Left lung (tissue), 4 donors: ENCODE measurements at regions not wholly inside any gene's neighbourhood (a gene's known extent, or its start where the extent isn't known, plus 50 kb on each side); places are given as distances from the start of the nearest gene placed in this dataset.

Experiments
- ATAC-seq: fragments of 200-7000 bp; cut with Tn5 transposase; one replicate; pipeline ENCODE4 v1.9.1; 2020; ENCODE audit warnings: moderate library complexity
- DNase-seq, 4 donors: peaks; one replicate each; pipeline ENCODE4 v3.0.0-alpha.2; 2013 to 2020
- H3K27ac ChIP-seq, 2 donors: fragments of 200-600 bp; sonication (generic) in 1 of 2; one replicate each; pipeline versions ENCODE4 v1.5.0 to v1.8.0; 2020 to 2021
- H3K27me3 ChIP-seq, 2 donors: fragments of 200-600 bp; sonication (generic) in 1 of 2; one replicate each; pipeline versions ENCODE4 v1.5.0 to v1.8.0; 2020 to 2021
- H3K36me3 ChIP-seq, 2 donors: fragments of 200-600 bp; sonication (generic) in 1 of 2; one replicate each; pipeline versions ENCODE4 v1.5.0 to v1.8.0; 2020 to 2021
- H3K4me1 ChIP-seq, 2 donors: fragments of 200-600 bp; one replicate each; pipeline ENCODE4 v1.8.0; 2021
- H3K4me3 ChIP-seq, 2 donors: fragments of 200-600 bp; sonication (generic) in 1 of 2; one replicate each; pipeline versions ENCODE4 v1.5.0 to v1.8.0; 2020 to 2021; ENCODE audit warnings: mild to moderate bottlenecking in 1 of 2
- H3K9me3 ChIP-seq, 2 donors: fragments of 200-600 bp; sonication (generic) in 1 of 2; one replicate each; pipeline versions ENCODE4 v1.5.0 to v1.8.0; 2020 to 2021
- intact Hi-C, 2 donors: fragments of 100-400 bp; cut with DNase I; formaldehyde crosslinking; loops; one replicate each; pipeline versions ENCODE4 v1.11.2 to v1.14.2; 2022
- TF ChIP-seq, protein P1 (sequence below), 2 donors: fragments of 200-600 bp; sonication (generic) in 1 of 2; IDR thresholded peaks; one replicate each; pipeline versions ENCODE4 v1.5.0 to v1.8.0; 2021; ENCODE audit warnings: antibody characterized with exemption in 2 of 2
- donor health status: DM: no; HTN: yes; CAD: no.
- donor health status: DM: no; HTN: no; CAD: no.

DNA sequence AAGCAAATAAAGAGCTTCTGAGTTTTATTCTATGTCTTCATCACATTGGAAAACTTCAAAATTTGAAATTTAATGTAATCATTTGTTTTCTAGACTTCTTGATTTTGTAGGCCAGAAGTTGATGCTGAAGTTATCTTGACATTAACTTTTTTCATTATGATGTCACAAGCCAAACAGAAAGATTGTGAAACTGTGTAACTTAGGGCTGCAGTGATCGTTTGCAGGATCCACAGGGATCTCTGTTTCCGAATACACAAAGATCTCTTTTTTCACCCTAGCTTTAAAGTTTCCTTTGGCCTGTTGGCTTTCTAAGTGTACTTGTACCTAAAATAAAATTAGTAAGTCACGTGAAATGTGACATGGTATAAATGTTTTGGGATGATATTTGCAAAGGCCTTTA lies 594.9 kb upstream of the CDH2 start:
- Histone ChIP-seq H3K4me1 (no peaks in the 10 kb centered on the region), H3K9me3 (no peaks in the 10 kb centered on the region), H3K36me3 (no peaks in the 10 kb centered on the region), H3K27me3 (no peaks in the 10 kb centered on the region), H3K4me3 (no peak overlapping the region), H3K27ac (no peak overlapping the region)
- intact Hi-C loops = no loop called here
- TF ChIP-seq, protein P1, sequence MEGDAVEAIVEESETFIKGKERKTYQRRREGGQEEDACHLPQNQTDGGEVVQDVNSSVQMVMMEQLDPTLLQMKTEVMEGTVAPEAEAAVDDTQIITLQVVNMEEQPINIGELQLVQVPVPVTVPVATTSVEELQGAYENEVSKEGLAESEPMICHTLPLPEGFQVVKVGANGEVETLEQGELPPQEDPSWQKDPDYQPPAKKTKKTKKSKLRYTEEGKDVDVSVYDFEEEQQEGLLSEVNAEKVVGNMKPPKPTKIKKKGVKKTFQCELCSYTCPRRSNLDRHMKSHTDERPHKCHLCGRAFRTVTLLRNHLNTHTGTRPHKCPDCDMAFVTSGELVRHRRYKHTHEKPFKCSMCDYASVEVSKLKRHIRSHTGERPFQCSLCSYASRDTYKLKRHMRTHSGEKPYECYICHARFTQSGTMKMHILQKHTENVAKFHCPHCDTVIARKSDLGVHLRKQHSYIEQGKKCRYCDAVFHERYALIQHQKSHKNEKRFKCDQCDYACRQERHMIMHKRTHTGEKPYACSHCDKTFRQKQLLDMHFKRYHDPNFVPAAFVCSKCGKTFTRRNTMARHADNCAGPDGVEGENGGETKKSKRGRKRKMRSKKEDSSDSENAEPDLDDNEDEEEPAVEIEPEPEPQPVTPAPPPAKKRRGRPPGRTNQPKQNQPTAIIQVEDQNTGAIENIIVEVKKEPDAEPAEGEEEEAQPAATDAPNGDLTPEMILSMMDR (IDR thresholded peaks at IDR 0.05) = no peak
- DNase-seq = no peak
- no peak for ATAC-seq

DNA sequence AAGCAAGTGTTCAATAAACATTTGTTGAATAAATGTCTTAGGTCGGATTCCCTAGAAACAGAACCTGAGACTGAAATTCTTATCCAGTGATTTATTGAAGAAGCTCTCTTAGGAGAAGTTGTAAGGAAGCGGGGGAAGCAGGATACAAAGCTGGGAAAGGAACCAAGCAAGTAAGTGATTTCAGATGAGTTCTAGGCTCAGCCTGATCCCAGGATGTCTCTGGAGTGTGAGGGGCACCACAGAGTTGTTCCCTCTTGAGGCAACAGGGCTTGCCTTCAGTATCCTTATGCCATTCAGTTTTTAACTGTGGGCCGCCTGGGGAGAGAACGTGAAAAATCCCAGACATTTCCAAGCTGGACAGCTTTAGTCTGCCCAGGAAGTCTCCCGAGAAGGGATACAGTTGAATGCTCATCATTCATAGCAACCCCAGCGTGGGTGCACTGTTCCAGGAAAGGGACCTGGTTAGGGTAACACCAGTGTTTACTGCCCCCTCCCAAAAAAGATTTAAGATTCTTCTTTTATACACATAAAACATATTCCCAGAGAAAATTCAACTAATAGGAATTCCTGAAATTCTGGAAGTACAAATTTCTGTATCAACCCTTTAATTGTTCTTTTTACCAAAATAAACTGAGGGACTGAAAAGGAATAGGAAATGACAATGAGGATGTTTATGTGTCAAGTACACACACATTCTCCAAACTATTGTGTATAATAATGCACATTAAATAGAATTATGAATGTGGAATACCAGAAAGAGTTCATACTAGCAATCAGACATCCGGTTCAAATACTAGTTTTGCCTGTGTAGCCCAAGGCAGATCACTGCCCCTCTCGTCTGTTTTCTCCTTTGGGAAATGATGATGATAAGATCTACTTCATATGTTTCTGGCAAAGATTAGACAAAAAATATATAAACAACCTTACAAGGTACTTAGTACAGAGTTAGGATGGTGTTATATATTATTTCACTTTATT lies 592.1 kb upstream of the CDH2 start:
- H3K36me3 ChIP-seq = no peaks in the 10 kb centered on the region
- ATAC-seq (no peak), DNase-seq (no peak)
- no peak overlapping the region for H3K27ac ChIP-seq
- TF ChIP-seq, protein P1 (IDR thresholded peaks at IDR 0.05) = no peak
- no peaks in the 10 kb centered on the region for H3K4me1 ChIP-seq
- no peak overlapping the region for H3K4me3 ChIP-seq
- no peaks in the 10 kb centered on the region for H3K27me3 ChIP-seq
- intact Hi-C loops = no loop called here
- no peaks in the 10 kb centered on the region for H3K9me3 ChIP-seq

DNA sequence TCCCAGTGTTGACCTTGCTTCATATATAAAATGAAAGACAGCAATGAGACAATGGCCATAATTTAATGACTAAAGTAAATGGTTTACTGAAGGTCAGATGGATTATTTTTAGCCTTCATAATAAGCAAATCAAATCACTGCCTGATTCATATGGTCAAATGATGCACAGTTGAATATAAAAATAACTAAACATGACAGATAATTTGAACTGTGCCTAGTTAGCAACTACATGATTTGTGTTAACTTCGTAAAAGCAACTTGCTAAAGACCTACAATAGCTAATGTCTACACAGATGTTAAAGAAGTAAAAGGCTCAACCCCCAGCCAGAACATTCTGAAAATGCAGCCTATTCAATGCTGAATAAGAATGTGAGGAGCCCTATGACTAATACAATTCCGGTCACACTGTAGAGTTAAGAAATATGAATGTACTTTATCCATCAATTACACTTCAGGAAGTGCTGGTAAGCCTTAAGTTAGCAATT lies 590.8 kb upstream of the CDH2 start:
- intact Hi-C loops = no loop called here
- no peaks in the 10 kb centered on the region for H3K9me3 ChIP-seq

DNA sequence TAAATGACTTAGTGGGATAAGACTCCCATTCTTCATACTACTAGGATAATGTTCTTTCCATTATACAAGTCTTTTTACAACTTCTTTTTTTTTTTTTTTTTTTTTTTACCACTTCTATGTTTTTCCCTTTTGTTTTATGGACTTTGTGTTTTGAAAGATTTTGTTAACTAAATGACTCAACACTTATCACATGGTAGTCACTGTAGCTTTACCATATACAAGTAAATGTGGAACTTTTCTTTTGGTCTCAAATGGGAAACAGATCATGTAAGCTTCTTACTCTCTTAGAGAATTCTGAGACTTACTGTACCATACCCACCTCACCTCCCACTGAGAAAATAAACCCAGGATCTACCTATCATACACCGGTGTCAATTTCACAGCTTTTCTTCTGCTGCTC lies 590.3 kb upstream of the CDH2 start:
- H3K27ac ChIP-seq = no peak overlapping the region
- no peaks in the 10 kb centered on the region for H3K4me1 ChIP-seq
- intact Hi-C loops = no loop called here
- no peaks in the 10 kb centered on the region for H3K9me3 ChIP-seq
- TF ChIP-seq, protein P1 (IDR thresholded peaks at IDR 0.05) = no peak
- DNase-seq (no peak), ATAC-seq (no peak)
- H3K36me3 ChIP-seq = no peaks in the 10 kb centered on the region
- no peak overlapping the region for H3K4me3 ChIP-seq
- no peaks in the 10 kb centered on the region for H3K27me3 ChIP-seq

More for the DNA sequence above, 590.8 kb upstream of the CDH2 start:
- no peak for ATAC-seq
- Histone ChIP-seq H3K27ac (no peak overlapping the region), H3K4me3 (no peak overlapping the region), H3K4me1 (no peaks in the 10 kb centered on the region), H3K27me3 (no peaks in the 10 kb centered on the region), H3K36me3 (no peaks in the 10 kb centered on the region)
- DNase-seq = no peak
- TF ChIP-seq, protein P1 (IDR thresholded peaks at IDR 0.05) = no peak

GRCh38 chr18:28766721-28767120 lies 589.8 kb upstream of the CDH2 start:
- H3K4me3 ChIP-seq = no peak overlapping the region
- H3K4me1 ChIP-seq = no peaks in the 10 kb centered on the region
- H3K9me3 ChIP-seq = no peaks in the 10 kb centered on the region
- TF ChIP-seq, protein P1 (IDR thresholded peaks at IDR 0.05) = no peak
- DNase-seq (no peak), ATAC-seq (no peak)
- intact Hi-C loops = no loop called here
- no peaks in the 10 kb centered on the region for H3K36me3 ChIP-seq
- no peaks in the 10 kb centered on the region for H3K27me3 ChIP-seq
- H3K27ac ChIP-seq = no peak overlapping the region
